ENCODE measurements at regions not wholly inside any gene's neighbourhood (a gene's known extent, or its start where the extent isn't known, plus 50 kb on each side); places are given as distances from the start of the nearest gene placed in this dataset.
"Not testable (repeated sequence)": the region's sequence is repeated elsewhere in the genome, so short reads cannot be mapped to it uniquely, and the experiment has no call there.

DNA sequence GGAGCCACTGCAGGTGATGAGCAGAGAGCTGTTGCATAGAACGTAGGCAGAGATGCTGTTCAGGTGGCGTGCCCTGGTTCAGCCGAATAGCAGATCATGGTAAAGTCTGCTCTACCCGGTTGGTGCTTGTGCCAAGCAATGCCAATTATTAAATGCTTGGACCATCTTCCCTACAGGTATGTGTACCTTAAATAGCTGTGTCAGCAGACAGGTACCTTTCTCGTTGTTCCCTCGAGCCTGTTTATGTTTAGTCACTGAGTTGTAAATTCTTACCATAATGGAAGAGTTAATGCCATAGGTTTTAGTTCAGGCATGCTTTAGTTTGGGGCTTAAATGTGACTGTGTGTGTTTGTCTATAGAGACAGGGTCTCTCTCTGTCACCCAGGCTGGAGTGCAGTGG lies 112.5 kb upstream of the CPM start:
- no peak for DNase-seq (ENCODE audit: low spot score)
- H3K9me3 ChIP-seq (ENCODE audit: severe bottlenecking), result no peaks in the 10 kb centered on the region
- ATAC-seq (ENCODE audit: low read depth), result no peak
- no peaks in the 10 kb centered on the region for H3K36me3 ChIP-seq (ENCODE audit: low read depth)
- H3K27me3 ChIP-seq (ENCODE audit: insufficient read depth, poor library complexity, severe bottlenecking), result no peaks in the 10 kb centered on the region
- H3K4me3 ChIP-seq (ENCODE audit: severe bottlenecking), result no peak overlapping the region
- no peak for TF ChIP-seq CTCF (IDR thresholded peaks at IDR 0.05; ENCODE audit: poor library complexity, severe bottlenecking)
- peaks cover 5% of the 10 kb centered on the region for H3K4me1 ChIP-seq (ENCODE audit: insufficient read depth, poor library complexity, severe bottlenecking)
- H3K27ac ChIP-seq (ENCODE audit: poor library complexity, severe bottlenecking), result no peak overlapping the region

DNA sequence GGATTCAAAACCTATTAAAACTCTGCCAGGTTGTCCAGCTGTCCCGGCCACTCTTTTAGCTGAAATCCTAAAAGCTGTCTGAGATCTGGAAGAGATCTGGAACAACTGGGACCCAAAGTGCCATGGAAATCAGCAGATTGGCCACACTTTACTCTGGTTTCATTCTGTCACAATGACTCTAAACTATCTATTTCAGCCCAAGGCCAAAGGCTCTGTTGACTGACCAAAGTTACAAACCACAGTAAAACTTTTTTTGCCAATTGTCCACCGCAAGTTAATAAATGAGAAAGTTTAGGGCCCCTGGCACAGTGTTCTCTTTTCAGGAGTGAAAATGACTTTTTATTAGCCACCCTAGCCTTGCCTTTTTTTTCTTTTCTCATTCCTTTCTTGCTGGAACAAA lies 113.4 kb upstream of the CPM start:
- no peak overlapping the region for H3K27ac ChIP-seq (ENCODE audit: poor library complexity, severe bottlenecking)
- ATAC-seq (ENCODE audit: low read depth), result no peak

GRCh38 chr12:69046920-69047319 lies 113.9 kb upstream of the CPM start:
- Histone ChIP-seq H3K4me1 (ENCODE audit: insufficient read depth, poor library complexity, severe bottlenecking) (peaks cover 5% of the 10 kb centered on the region), H3K27me3 (ENCODE audit: insufficient read depth, poor library complexity, severe bottlenecking) (no peaks in the 10 kb centered on the region), H3K4me3 (ENCODE audit: severe bottlenecking) (no peak overlapping the region), H3K27ac (ENCODE audit: poor library complexity, severe bottlenecking) (no peak overlapping the region), H3K36me3 (ENCODE audit: low read depth) (no peaks in the 10 kb centered on the region), H3K9me3 (ENCODE audit: severe bottlenecking) (no peaks in the 10 kb centered on the region)
- ATAC-seq (ENCODE audit: low read depth) (no peak), DNase-seq (ENCODE audit: low spot score) (no peak)
- TF ChIP-seq CTCF (IDR thresholded peaks at IDR 0.05; ENCODE audit: poor library complexity, severe bottlenecking), result no peak

More for the DNA sequence above, 113.4 kb upstream of the CPM start:
- no peaks in the 10 kb centered on the region for H3K9me3 ChIP-seq (ENCODE audit: severe bottlenecking)
- no peak for TF ChIP-seq CTCF (IDR thresholded peaks at IDR 0.05; ENCODE audit: poor library complexity, severe bottlenecking)
- no peaks in the 10 kb centered on the region for H3K36me3 ChIP-seq (ENCODE audit: low read depth)
- H3K27me3 ChIP-seq (ENCODE audit: insufficient read depth, poor library complexity, severe bottlenecking), result no peaks in the 10 kb centered on the region
- no peak overlapping the region for H3K4me3 ChIP-seq (ENCODE audit: severe bottlenecking)
- DNase-seq (ENCODE audit: low spot score), result no peak
- peaks cover 5% of the 10 kb centered on the region for H3K4me1 ChIP-seq (ENCODE audit: insufficient read depth, poor library complexity, severe bottlenecking)

DNA sequence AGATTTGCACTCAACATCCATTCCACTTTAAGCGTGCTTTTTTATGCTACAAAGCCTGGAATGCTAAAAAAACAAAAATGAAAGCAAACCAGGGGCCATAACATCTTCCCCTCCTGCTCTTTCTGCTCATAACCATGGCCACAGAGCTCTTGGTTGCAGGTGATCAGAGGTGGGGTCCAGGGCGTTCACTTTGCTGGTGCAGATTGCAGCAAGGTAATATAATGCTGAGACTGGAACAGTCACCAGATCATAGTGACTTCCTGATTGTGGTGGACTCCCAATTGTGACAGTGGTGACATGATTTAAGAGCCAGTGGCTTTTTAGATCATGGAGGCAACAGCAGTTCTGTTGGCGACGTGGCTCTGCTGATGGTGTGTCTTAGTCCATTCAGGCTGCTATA lies 115.0 kb upstream of the CPM start:
- Histone ChIP-seq H3K36me3 (ENCODE audit: low read depth) (no peaks in the 10 kb centered on the region), H3K4me3 (ENCODE audit: severe bottlenecking) (no peak overlapping the region), H3K4me1 (ENCODE audit: insufficient read depth, poor library complexity, severe bottlenecking) (peaks cover 14% of the 10 kb centered on the region), H3K27me3 (ENCODE audit: insufficient read depth, poor library complexity, severe bottlenecking) (no peaks in the 10 kb centered on the region), H3K27ac (ENCODE audit: poor library complexity, severe bottlenecking) (no peak overlapping the region), H3K9me3 (ENCODE audit: severe bottlenecking) (no peaks in the 10 kb centered on the region)
- no peak for TF ChIP-seq CTCF (IDR thresholded peaks at IDR 0.05; ENCODE audit: poor library complexity, severe bottlenecking)
- DNase-seq (ENCODE audit: low spot score), result no peak
- no peak for ATAC-seq (ENCODE audit: low read depth)

DNA sequence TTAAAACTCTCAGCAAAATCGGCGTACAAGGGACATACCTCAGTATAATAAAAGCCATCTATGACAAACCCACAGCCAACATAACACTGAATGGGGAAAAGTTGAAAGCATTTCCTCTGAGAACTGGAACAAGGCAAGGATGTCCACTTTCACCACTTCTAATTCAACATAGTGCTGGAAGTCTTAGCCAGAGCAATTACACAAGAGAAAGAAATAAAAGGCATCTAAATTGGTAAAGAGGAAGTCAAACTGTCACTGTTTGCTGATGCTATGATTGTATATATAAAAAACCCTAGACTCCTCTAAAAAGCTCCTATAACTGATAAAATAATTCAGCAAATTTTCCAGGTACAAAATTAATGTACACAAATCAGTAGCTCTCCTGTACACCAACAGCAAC lies 116.9 kb upstream of the CPM start:
- H3K36me3 ChIP-seq (ENCODE audit: low read depth); DNase-seq (ENCODE audit: low spot score); ATAC-seq (ENCODE audit: low read depth); H3K9me3 ChIP-seq (ENCODE audit: severe bottlenecking); H3K27ac ChIP-seq (ENCODE audit: poor library complexity, severe bottlenecking); H3K27me3 ChIP-seq (ENCODE audit: insufficient read depth, poor library complexity, severe bottlenecking); H3K4me3 ChIP-seq (ENCODE audit: severe bottlenecking): not testable (repeated sequence)
- H3K4me1 ChIP-seq (ENCODE audit: insufficient read depth, poor library complexity, severe bottlenecking), result peaks cover 14% of the 10 kb centered on the region

Measured in RWPE2 (cell line).